ENCODE measurements at regions not wholly inside any gene's neighbourhood (a gene's known extent, or its start where the extent isn't known, plus 50 kb on each side); places are given as distances from the start of the nearest gene placed in this dataset.
A peak's percentile ranks its signal among the peaks of the same experiment; 100 is the strongest.

DNA sequence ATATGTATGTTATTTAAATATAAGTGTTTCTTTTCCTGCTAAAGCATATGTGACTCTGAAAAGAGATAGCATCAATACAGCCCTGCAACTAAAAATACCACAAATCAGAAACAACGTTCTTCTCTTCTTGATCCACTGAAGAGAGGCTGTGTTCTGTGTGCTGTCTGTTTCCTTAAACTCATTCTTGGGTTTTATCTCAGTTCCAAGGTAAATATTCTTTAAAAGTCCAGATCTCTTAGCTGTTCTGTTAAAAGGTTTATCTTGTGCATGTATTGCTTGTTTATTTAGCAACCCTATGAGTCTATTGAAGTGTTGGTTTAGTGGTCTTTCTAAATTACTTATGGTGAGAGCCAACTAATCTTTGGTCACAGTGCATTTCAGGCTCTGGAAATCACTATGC lies 173.3 kb upstream of the NT5C1B start (continued):
- TF ChIP-seq MZF1 (tag by site-specific recombination; IDR thresholded peaks at IDR 0.05; ENCODE audit: borderline replicate concordance) (no peak), HOXA7 (CRISPR knock-in tag; IDR thresholded peaks at IDR 0.05; ENCODE audit: borderline replicate concordance) (no peak), ZNF707 (tag by site-specific recombination; IDR thresholded peaks at IDR 0.05) (no peak), ZNF596 (tag by site-specific recombination; IDR thresholded peaks at IDR 0.05) (no peak), ZNF266 (tag by site-specific recombination; IDR thresholded peaks at IDR 0.05; ENCODE audit: low read depth) (no peak), ZFP41 (tag by site-specific recombination; IDR thresholded peaks at IDR 0.05; ENCODE audit: borderline replicate concordance) (no peak), PRDM2 (tag by site-specific recombination; IDR thresholded peaks at IDR 0.05; ENCODE audit: borderline replicate concordance) (no peak), ZNF558 (tag by site-specific recombination; IDR thresholded peaks at IDR 0.05) (no peak), ZNF426 (tag by site-specific recombination; IDR thresholded peaks at IDR 0.05) (no peak), ZNF548 (tag by site-specific recombination; IDR thresholded peaks at IDR 0.05) (no peak), ZNF433 (tag by site-specific recombination; IDR thresholded peaks at IDR 0.05; ENCODE audit: low read depth) (no peak), ZBTB26 (tag by site-specific recombination; optimal IDR thresholded peaks at IDR 0.05) (no peak), GLIS1 (tag by site-specific recombination; IDR thresholded peaks at IDR 0.05) (no peak), ZNF580 (tag by site-specific recombination; IDR thresholded peaks at IDR 0.05) (peak; percentile 45; the same call in 1 of the 2 replicates), ZNF239 (tag by site-specific recombination; IDR thresholded peaks at IDR 0.05) (no peak), PRDM4 (tag by site-specific recombination; IDR thresholded peaks at IDR 0.05) (0 out of 2 replicates have a peak, but pooled peaks have one; percentile 26), ZNF398 (tag by site-specific recombination; IDR thresholded peaks at IDR 0.05) (no peak)
- TF ChIP-seq, protein P1, sequence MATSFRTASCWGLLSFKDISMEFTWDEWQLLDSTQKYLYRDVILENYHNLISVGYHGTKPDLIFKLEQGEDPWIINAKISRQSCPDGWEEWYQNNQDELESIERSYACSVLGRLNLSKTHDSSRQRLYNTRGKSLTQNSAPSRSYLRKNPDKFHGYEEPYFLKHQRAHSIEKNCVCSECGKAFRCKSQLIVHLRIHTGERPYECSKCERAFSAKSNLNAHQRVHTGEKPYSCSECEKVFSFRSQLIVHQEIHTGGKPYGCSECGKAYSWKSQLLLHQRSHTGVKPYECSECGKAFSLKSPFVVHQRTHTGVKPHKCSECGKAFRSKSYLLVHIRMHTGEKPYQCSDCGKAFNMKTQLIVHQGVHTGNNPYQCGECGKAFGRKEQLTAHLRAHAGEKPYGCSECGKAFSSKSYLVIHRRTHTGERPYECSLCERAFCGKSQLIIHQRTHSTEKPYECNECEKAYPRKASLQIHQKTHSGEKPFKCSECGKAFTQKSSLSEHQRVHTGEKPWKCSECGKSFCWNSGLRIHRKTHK (tag by site-specific recombination; IDR thresholded peaks at IDR 0.05), result no peak
- TF ChIP-seq, protein P2, sequence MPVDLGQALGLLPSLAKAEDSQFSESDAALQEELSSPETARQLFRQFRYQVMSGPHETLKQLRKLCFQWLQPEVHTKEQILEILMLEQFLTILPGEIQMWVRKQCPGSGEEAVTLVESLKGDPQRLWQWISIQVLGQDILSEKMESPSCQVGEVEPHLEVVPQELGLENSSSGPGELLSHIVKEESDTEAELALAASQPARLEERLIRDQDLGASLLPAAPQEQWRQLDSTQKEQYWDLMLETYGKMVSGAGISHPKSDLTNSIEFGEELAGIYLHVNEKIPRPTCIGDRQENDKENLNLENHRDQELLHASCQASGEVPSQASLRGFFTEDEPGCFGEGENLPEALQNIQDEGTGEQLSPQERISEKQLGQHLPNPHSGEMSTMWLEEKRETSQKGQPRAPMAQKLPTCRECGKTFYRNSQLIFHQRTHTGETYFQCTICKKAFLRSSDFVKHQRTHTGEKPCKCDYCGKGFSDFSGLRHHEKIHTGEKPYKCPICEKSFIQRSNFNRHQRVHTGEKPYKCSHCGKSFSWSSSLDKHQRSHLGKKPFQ (tag by site-specific recombination; IDR thresholded peaks at IDR 0.05), result 0 out of 2 replicates have a peak, but pooled peaks have one; percentile 28
- TF ChIP-seq, protein P3, sequence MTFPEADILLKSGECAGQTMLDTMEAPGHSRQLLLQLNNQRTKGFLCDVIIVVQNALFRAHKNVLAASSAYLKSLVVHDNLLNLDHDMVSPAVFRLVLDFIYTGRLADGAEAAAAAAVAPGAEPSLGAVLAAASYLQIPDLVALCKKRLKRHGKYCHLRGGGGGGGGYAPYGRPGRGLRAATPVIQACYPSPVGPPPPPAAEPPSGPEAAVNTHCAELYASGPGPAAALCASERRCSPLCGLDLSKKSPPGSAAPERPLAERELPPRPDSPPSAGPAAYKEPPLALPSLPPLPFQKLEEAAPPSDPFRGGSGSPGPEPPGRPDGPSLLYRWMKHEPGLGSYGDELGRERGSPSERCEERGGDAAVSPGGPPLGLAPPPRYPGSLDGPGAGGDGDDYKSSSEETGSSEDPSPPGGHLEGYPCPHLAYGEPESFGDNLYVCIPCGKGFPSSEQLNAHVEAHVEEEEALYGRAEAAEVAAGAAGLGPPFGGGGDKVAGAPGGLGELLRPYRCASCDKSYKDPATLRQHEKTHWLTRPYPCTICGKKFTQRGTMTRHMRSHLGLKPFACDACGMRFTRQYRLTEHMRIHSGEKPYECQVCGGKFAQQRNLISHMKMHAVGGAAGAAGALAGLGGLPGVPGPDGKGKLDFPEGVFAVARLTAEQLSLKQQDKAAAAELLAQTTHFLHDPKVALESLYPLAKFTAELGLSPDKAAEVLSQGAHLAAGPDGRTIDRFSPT (tag by site-specific recombination; IDR thresholded peaks at IDR 0.05), result no peak

All from HEK293 (cell line).